Right ventricle myocardium superior (tissue), 1 donor: ENCODE measurements at regions not wholly inside any gene's neighbourhood (a gene's known extent, or its start where the extent isn't known, plus 50 kb on each side); places are given as distances from the start of the nearest gene placed in this dataset.

Experiments used
- ATAC-seq: fragments of 200-7000 bp; cut with Tn5 transposase; one replicate; pipeline ENCODE4 v1.9.1; 2020; ENCODE audit warnings: mild to moderate bottlenecking; ENCODE audit not compliant: poor library complexity
- DNase-seq: peaks from one replicate; pipeline ENCODE4 v3.0.0-alpha.2; 2020
- intact Hi-C: fragments of 100-400 bp; cut with DNase I; formaldehyde crosslinking; loops from one replicate; pipeline ENCODE4 v1.11.2; 2022
- donor health status: DM: no; HTN: yes; CAD: no; lungs with severe emphysema.

DNA sequence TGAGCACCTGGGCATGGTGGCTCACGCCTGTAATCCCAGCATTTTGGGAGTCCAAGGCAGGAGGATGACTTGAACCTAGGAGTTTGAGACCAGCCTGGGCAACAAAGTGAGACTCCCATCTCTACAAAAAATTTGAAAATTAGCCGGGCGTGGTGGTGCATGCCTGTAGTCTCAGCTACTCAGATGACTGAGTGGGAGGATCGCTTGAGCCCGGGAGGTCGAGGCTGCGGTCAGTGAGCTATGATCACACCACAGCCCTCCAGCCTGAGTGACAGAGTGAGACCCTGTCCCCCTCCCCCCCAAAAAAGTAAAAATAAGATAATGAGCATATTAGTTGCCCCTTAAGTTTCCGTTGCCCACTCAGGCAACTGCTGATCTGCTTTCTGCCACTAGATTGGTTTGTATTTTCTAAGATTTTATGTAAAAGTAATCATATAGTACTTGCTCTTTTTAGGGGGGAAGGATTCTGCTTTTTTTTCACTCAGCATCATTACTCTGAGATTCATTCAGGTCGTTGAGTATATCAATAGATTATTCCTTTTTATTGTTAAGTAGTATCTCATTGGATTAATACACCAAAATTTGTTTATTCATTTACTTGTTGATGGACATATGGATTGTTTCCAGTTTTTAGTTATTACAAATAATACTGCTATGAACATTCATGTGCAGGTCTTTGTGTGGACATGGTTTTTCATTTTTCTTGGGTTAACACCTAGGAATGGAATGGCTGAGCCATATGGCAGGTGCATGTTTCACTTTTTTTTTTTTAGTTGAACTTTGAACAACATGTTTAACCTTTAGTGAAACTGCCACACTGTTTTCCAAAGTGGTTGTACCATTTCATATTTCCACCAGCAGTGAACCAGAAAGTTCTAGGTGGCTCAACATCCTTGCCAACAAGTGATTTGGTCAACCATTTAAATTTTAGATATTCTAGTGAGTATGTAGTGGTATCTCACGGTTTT, 75.0 kb upstream of the SPRED2 start:
- intact Hi-C loops = no loop called here
- ATAC-seq = no peak
- no peak for DNase-seq

DNA sequence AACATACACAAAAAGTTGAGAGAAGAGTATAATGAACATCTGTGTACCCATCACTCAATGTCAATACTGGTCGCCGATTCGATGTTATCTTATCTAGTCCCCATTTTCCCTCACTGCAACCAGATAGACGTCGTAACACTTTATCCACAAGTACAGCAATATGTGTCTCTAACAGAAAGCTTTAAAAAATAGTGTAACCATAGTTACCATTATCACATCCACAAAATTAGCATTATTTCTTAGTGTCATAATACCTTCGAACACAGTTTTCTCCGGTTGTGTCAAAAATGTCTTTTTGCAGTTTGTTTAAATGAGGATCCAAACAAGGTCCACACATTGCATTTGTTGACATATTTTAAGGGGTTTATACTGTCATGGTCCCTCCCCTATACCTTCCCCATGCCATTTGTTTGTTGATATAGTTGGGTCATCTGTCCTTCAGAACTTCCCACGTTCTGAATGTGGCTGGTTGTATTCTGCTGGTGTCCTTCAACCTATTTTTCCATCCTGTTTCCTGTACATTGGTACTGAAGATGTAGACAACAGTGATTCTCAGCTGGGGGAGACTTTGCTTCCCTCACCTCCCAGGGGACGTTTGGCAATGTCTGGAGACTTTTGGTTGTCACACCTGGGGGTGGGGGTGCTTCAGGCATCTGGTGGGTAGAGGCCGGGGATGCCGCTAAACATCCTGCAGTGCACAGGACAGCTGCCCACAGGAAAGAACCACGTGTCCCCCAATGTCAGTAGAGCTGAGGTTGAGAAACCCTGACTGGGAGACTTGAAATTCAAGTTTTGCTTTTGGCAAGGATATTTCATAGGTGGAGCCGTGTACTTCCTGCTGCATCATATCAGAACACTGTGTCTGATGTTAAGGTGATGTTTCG, 72.7 kb upstream of the SPRED2 start:
- ATAC-seq (no peak), DNase-seq (no peak)
- intact Hi-C loops = no loop called here

DNA sequence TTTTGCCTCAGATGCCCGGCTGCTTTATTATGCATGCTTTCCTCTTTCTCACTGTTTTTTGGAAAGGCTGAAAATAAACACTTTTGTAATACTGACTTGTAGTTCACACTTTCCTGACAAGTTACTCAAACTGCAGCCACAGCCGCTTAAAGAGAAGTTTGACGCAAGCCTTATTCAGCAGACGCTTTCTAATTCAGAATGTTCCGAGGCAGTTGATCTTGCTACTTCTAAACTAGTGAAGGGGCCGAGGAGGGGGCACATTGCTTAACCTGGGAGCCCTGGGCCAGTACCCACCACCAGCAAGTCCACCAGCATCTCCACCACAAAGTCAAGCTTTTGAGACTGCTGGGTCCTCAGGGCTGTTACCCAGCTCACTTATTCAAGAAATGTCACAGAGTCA, 71.8 kb upstream of the SPRED2 start:
- DNase-seq = no peak
- intact Hi-C loops = no loop called here
- no peak for ATAC-seq

DNA sequence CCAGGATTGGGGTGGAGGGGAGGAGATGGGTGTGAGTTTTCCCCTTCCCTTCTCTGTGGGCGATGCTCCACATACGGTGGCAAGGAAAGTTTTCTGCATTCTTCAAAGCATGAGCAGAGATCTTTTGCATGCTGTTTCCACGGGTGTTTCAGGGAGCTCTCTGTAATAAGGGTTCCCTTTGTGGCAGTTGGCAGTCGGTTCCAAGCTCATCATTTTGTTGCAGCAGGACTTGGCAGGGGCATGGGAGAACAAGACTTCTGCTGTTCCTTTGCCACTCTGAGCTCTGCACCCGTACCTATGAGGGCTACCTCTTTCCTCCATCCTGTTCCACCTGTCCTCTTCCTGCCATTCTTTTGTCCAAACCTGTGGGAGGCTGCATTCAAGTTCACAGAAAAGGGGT, 71.3 kb upstream of the SPRED2 start:
- ATAC-seq = no peak
- intact Hi-C loops = no loop called here
- no peak for DNase-seq

DNA sequence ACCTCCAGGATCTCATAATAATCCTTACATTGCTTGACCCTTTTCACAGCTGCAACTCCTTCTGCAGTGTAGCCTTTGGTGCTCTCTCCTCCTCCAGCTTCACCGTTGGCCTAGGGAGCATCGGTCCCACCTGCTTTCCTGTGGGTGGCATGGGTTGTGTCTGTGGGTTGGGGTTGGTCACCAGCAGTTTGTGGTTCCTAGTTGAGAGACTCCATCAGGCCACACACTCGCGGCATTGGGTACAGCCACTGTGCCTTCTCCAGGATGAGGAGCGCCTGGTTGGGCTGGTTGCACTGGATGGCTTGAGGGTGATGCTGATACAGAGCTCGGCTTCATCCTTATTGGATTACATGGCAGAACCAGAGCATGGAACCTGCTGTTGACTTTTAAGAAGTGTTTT, 69.4 kb upstream of the SPRED2 start:
- intact Hi-C loops = no loop called here
- ATAC-seq (no peak), DNase-seq (no peak)

DNA sequence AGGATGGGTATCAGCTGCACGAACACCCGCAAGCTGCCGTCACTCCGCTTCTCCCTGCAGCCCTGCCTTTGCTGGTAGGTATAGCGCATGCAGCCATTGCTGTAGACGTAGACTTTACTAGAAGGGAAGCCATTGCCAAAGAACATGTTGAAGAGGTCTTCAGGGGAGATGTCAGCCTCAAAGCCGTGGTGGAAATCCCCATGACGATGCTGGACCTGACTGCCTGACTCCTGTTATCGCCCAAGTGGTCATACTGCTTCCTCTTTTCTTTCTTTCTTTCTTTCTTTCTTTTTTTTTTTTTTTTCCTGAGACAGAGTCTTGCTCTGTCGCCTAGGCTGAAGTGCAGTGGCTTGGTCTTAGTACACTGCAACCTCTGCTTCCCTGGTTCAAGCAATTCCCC, 68.7 kb upstream of the SPRED2 start:
- DNase-seq (no peak), ATAC-seq (no peak)
- intact Hi-C loops = no loop called here

DNA sequence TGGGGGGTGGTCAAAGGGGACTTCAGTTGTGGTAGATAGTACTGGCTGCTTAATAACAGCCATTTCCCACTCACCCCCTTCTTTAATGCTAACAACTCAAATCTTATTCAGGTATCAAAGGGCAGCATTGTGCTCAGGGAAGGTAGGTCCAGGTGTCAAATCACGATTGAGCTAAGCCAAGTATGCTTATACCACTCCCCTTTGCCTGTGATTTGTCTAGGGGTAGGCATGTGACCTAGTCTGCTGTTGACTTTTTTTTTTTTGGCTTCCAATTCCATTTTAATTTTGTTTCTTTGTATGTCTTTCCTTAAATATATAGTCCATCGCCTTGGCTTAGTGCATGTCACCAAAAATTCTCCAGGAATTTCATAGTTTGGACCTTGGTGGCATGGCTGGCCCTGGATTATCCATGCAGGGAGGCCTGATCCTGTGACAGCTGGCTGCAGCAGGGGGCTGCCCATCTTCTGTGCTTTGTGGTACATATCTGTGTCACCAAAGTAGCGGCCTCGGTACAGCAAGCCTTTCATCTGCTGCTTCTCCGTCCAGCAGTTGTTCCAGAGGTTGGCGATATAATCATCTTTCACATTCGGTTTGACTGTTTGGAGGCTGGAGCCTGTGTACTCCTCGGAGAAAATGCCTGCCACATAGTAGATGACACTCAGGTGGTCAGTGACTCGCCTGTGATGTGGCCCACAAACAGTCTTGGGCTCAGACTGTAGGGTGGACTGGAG, 68.1 kb upstream of the SPRED2 start:
- intact Hi-C loops = no loop called here
- ATAC-seq = no peak
- DNase-seq = no peak

DNA sequence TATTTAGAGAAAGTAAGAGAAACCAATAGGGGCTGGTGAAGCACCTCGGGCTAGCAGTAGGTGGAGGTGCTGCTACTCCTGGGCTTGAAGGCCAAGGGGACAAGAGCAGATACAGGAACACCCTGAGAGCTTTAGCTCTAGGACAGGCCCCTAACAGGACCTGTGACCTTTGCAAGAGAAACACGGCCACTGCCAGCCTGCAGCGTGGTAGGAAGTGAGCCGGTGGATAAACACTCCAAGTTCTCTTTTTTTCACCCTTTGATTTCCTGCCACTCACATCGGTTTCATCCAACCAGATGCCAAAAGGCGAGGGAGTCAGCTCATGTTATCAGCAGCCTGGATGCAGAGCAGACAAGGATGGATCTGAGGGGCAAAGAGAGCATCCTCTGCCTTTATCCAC, 66.8 kb upstream of the SPRED2 start:
- no peak for ATAC-seq
- intact Hi-C loops = no loop called here

DNA sequence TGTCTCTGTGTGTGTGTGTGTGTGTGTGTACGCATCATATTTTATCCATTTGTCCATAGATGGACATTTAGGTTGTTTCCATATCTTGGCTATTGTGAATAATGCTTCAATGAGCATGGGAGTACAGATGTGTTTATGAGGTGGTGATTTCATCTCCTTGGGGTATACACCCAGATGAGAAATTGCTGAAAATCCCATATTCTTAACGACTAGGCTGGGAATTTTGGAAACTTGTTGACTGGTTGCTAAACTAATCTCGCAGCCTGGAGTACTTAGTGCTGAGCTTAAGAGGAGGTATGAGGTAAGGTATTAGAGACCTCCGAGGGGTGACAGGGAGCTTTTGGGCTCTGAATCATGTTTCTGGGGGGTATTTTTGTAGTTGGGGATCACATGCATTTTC, 66.0 kb upstream of the SPRED2 start:
- DNase-seq (no peak), ATAC-seq (no peak)
- intact Hi-C loops = no loop called here

More for the DNA sequence above, 66.8 kb upstream of the SPRED2 start:
- no peak for DNase-seq

DNA sequence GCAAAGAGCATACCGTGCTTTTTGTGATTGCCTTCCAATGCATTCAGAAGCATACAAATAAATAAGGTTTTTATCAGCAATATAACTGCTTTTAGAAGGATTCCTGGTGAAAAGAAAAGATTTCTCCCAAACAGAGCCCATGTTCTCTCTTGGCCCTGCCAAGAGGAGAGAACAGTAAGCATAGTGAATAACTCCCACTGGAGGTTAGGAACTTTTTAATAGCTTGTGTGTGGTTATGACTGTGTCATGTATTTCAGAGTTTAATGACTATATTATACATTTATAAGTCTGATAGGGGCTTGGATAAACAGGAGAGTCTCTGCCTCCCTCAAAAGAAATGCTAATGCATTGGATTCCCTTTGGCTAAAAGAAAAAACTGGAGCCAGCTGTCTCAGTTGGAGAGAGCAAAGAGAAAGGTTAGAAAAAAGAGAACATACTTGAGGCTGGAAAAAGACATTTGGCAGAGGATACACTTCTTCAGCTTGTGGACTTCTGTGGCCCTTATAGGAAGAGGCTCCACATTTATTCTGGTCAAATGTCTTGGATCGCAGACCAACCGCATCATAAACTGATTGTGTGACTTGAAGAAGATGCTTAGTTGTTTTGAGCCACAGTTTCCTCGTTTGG, 63.0 kb upstream of the SPRED2 start:
- intact Hi-C loops = no loop called here
- DNase-seq = no peak
- ATAC-seq = no peak

DNA sequence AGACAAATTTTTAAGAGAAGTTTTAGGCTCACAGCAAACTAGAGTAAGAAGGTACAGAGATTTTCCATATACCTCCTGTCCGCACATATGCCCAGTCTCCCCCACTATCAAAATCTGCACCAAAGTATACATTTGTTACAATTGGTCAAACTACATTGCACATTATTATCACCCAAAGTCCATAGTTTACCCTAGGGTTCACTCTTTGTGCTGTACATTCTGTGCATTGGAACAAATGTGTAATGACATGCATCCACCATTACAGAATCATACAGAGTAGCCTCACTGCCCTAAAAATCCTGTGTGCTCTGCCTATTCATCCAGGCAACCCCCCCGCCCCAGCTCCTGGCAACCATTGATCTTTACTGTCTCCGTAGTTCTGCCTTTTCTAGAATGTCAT, 61.7 kb upstream of the SPRED2 start:
- DNase-seq = no peak
- ATAC-seq = no peak
- intact Hi-C loops = no loop called here

DNA sequence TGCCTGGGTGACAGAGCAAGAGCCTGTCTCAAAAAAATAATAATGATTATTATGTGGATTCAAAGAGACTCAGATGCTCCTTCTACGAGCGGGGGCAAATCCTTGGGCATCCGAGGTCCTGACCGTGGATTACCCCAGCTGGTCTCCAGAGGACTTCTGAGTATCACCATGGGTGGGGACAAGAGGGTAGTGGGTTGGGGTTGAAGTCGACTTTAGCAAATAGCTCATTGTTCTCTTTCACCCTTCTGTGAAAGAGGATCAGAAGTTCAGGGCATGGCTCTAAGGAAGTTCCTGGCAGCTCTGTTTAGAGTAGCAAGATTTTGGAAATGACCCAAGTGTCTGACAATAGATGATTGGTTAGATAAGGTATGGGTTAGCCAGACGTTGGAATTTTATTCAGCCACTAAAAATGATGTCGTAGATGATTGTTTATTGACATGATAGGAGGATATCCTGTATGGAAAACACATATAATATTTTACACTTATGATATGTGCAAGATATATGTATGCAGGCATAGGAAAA, 59.0 kb upstream of the SPRED2 start:
- intact Hi-C loops = no loop called here
- DNase-seq (no peak), ATAC-seq (no peak)

DNA sequence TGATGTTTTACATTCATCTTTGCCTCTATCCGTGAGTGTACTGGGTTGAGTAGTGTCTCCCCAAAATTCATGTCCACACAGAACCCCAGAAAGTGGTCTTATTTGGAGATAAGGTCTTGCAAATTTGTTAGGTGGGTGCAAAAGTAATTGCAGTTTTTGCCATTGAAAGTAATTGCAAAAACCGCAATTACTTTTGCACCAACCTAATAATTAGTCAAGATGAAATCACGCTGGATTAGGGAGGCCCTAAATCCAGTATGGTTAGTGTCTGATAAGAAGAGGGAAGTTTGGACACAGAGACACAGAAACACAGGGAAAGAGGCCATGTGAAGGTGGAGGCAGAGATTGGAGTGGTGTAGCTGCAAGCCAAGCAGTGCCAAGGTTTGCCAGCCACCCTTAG, 57.8 kb upstream of the SPRED2 start:
- DNase-seq = no peak
- intact Hi-C loops = no loop called here
- ATAC-seq = no peak

DNA sequence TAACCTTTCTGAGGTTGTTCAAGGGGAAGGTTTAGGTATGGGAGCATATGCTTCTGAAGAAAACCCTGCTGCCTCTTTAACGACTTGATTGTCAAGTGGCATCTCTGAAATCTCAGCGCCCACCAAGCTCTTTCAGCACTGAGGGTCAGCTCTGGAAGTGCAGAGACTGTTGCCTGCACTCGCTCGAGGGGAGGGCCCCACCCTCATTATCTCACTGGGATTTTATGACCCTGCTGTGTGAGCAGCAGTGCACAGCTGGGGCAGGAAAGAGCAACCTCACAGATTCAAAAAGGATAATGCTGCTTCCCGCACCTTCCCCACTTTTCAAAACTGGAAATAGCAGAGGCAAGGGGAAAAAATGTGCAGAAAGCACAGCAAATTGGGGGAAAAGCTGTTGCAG, 56.9 kb upstream of the SPRED2 start:
- ATAC-seq (no peak), DNase-seq (no peak)
- intact Hi-C loops = no loop called here

DNA sequence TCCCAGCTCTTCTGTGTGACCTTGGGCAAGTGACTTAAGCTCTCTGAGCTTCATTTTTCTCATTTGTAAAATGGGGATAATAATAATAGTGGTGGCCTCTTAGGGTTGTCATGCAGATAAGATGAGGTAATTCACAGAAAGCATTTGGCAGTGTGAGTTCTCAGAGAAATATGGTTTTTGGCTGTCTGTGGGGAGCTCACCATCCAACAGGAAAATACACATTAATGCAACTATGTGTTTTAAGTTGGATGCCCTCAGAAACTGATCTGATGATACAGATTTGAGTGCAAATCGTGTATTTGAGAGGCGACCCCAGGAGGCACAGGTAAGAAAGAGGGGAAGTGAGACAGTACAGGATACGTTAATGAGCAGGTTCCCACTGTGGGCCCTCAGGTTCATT, 56.1 kb upstream of the SPRED2 start:
- intact Hi-C loops = no loop called here
- ATAC-seq (no peak), DNase-seq (no peak)

DNA sequence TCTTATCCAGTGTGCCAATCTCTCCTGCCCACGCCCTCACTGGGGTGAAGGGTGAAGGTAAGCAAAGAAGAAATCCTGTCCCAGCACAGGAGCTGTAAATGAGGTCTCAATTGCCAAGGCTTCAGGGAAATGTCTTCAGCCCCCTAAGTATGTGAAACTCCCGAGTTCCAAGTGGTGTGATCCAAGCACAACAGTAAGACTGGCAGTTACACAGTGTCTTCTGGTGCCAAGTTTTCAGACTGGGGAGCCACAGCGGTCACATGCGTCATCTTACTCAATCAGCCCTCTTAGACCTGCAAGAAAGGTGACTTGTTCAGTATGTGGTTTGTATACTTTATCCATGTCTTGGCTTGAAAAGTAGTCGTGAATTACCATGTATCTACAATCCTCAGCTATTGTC, 55.0 kb upstream of the SPRED2 start:
- no peak for DNase-seq
- no peak for ATAC-seq
- intact Hi-C loops = no loop called here

DNA sequence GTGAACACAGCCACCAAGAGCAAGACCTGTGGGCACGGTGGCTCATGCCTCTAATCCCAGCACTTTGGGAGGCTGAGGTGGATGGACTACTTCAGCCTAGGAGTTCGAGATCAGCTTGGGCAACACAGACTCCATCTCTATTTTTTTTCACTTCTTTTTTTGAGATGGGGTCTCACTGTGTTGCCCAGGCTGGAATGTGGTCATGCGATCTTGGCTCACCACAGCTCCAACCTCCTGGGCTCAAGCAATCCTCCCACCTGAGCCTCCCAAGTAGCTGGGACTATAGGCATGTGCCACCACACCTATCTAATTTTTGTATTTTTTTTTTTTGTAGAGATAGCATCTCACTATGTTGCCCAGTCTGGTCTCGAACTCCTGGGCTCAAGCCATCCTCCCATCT, 54.4 kb upstream of the SPRED2 start:
- intact Hi-C loops = no loop called here
- ATAC-seq = no peak
- no peak for DNase-seq

DNA sequence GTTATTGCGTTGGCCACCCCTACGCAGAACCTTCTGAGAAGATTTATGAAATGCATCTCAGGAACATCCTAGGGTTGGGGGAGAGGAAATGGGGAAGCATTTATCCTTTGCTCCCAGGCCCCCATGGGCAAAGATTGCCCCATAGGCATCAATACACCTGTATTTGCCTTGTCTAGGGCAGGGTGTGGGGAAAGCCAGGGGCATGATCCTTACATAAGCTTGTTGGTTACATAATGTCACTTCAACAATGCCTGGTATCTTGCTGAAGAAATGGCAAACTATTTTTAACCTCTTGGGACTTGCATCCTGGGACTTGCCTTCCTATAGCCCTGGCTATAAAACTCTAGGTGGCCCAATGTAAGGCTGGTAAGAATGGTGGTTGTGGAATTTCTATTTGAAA, 53.9 kb upstream of the SPRED2 start:
- intact Hi-C loops = no loop called here
- ATAC-seq = no peak
- DNase-seq = no peak

DNA sequence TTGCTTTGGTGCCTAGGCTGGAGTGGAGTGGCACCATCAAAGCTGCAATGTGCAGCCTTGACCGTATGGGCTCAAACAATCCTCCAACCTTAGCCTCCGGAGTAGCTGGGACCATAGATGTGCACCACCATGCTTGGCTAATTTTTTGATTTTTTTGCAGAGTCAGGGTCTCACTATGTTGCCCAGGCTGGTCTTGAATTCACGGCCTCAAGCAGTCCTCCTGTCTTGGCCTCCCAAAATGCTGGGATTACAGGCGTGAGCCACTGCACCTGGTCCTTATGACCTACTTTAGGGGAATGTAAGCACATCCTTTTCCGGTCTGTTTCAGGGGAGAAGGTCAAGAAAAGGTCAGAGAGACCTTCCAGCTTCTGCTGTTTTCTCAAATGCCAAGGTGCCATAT, 53.4 kb upstream of the SPRED2 start:
- no peak for ATAC-seq
- intact Hi-C loops = no loop called here
- DNase-seq = no peak
